PC-3 (cell line): ENCODE measurements at regions not wholly inside any gene's neighbourhood (a gene's known extent, or its start where the extent isn't known, plus 50 kb on each side); places are given as distances from the start of the nearest gene placed in this dataset.

Source experiments
- ATAC-seq: fragments of 200-7000 bp; cut with Tn5 transposase; 2 replicates; pipeline ENCODE4 v1.9.1; 2020; ENCODE audit warnings: mild to moderate bottlenecking, moderate library complexity
- BruUV-seq: library from RNA; stranded (reverse); fragments of 400-500 nt; replicated peaks from 2 replicates; lab custom pipeline; 2021; lab: Mats Ljungman, UMichigan
- CTCF ChIA-PET: fragments of 300-600 bp; sonication (Branson Sonifier 250); formaldehyde crosslinking; loops from one replicate; lab custom pipeline; 2022; ENCODE audit warnings: antibody characterized with exemption; lab: Charles Lee
- POLR2A ChIA-PET: fragments of 300-600 bp; sonication (Branson Sonifier 250); formaldehyde crosslinking; loops from one replicate; lab custom pipeline; 2022; ENCODE audit warnings: antibody characterized with exemption; ENCODE audit not compliant: unreplicated experiment; lab: Charles Lee
- DNase-seq: peaks from one replicate; pipeline ENCODE4 v3.0.0-alpha.2; 2015
- H2AFZ ChIP-seq: fragments of 300-600 bp; sonication (generic); 2 replicates; pipeline ENCODE4 v1.6.0; 2016; ENCODE audit warnings: antibody characterized with exemption, low read length
- H3F3A ChIP-seq: fragments of 300-600 bp; sonication (generic); one replicate; pipeline ENCODE4 v1.6.0; 2017; ENCODE audit warnings: antibody characterized with exemption, low read length, control low read depth, mild to moderate bottlenecking; ENCODE audit not compliant: unreplicated experiment
- H3K27ac ChIP-seq: fragments of 300-600 bp; sonication (generic); 2 replicates; pipeline ENCODE4 v1.5.1; 2016; ENCODE audit warnings: mild to moderate bottlenecking, low read length
- H3K27me3 ChIP-seq: fragments of 300-600 bp; sonication (generic); 2 replicates; pipeline ENCODE4 v1.6.1; 2016; ENCODE audit warnings: low read length, mixed read lengths
- H3K36me3 ChIP-seq: fragments of 300-600 bp; sonication (generic); 2 replicates; pipeline ENCODE4 v1.6.1; 2016; ENCODE audit warnings: low read depth, mixed run types, low read length, mixed read lengths
- H3K4me1 ChIP-seq: fragments of 300-600 bp; sonication (generic); 2 replicates; pipeline ENCODE4 v1.5.1; 2016; ENCODE audit warnings: low read length; ENCODE audit not compliant: insufficient read depth
- H3K4me2 ChIP-seq: fragments of 300-600 bp; sonication (generic); 2 replicates; pipeline ENCODE4 v1.6.0; 2016; ENCODE audit warnings: low read length
- H3K4me3 ChIP-seq: fragments of 300-600 bp; sonication (generic); 2 replicates; pipeline ENCODE4 v1.5.1; 2016; ENCODE audit warnings: mild to moderate bottlenecking, low read length, mixed read lengths
- H3K79me2 ChIP-seq: fragments of 300-600 bp; sonication (generic); 2 replicates; pipeline ENCODE4 v1.6.1; 2017; ENCODE audit warnings: low read length, mixed read lengths
- H3K9ac ChIP-seq: fragments of 300-600 bp; sonication (generic); 2 replicates; pipeline ENCODE4 v1.6.0; 2016; ENCODE audit warnings: mild to moderate bottlenecking, low read length
- H3K9me2 ChIP-seq: fragments of 300-600 bp; sonication (generic); replicated peaks from 2 replicates; pipeline ENCODE4 v1.6.1; 2016; ENCODE audit warnings: mixed run types, low read length, mixed read lengths
- H3K9me3 ChIP-seq: fragments of 300-600 bp; sonication (generic); 2 replicates; pipeline ENCODE4 v1.6.1; 2016; ENCODE audit warnings: low read length, mixed read lengths
- H4K20me1 ChIP-seq: fragments of 300-600 bp; sonication (generic); 2 replicates; pipeline ENCODE4 v1.6.1; 2016; ENCODE audit warnings: low read length, mixed read lengths
- CTCF ChIP-seq: fragments of 300-600 bp; sonication (generic); conservative IDR thresholded peaks from 2 replicates; pipeline ENCODE4 v1.5.1; 2017; ENCODE audit warnings: antibody characterized with exemption, low read depth, mild to moderate bottlenecking, low read length
- EZH2 ChIP-seq: fragments of 300-600 bp; sonication (generic); IDR thresholded peaks from one replicate; pipeline ENCODE4 v1.6.1; 2017; ENCODE audit warnings: antibody characterized with exemption, mild to moderate bottlenecking, low read length; ENCODE audit not compliant: unreplicated experiment
- EZH2phosphoT487 ChIP-seq: fragments of 300-600 bp; sonication (generic); IDR thresholded peaks from 2 replicates; pipeline ENCODE4 v1.6.1; 2018; ENCODE audit warnings: mild to moderate bottlenecking, antibody characterized with exemption, low read length, borderline replicate concordance
- intact Hi-C: fragments of 100-400 bp; cut with micrococcal nuclease; formaldehyde crosslinking; loops from 2 replicates; pipeline ENCODE4 v1.9.0; 2023

- H3K27me3 ChIP-seq, result no peaks in the 10 kb centered on the region
- TF ChIP-seq EZH2phosphoT487, result no peak
- TF ChIP-seq CTCF, result no peak
- no peak for TF ChIP-seq EZH2
- H4K20me1 ChIP-seq, result no peaks in the 10 kb centered on the region
- no peaks in the 10 kb centered on the region for H3K4me1 ChIP-seq
- no peak overlapping the region for H3K9ac ChIP-seq
- POLR2A ChIA-PET, result no interaction called here
- intact Hi-C loops, result no loop called here
- no TSS peak for BruUV-seq
- no peaks in the 10 kb centered on the region for H3K9me3 ChIP-seq
- no peak overlapping the region for H3K27ac ChIP-seq
- H3K79me2 ChIP-seq, result no peaks in the 10 kb centered on the region
- H3K4me2 ChIP-seq, result no peak overlapping the region
- H2AFZ ChIP-seq, result no peak overlapping the region
- no peaks in the 10 kb centered on the region for H3K9me2 ChIP-seq
- H3K4me3 ChIP-seq, result no peak overlapping the region
- no peaks in the 10 kb centered on the region for H3K36me3 ChIP-seq
- ATAC-seq (no peak), DNase-seq (no peak)
- no peaks in the 10 kb centered on the region for H3F3A ChIP-seq
- CTCF ChIA-PET, result no interaction called here
Measured at GRCh38 chrX:45900766-45901615, 644.2 kb downstream of the ZNF674 start.

DNA sequence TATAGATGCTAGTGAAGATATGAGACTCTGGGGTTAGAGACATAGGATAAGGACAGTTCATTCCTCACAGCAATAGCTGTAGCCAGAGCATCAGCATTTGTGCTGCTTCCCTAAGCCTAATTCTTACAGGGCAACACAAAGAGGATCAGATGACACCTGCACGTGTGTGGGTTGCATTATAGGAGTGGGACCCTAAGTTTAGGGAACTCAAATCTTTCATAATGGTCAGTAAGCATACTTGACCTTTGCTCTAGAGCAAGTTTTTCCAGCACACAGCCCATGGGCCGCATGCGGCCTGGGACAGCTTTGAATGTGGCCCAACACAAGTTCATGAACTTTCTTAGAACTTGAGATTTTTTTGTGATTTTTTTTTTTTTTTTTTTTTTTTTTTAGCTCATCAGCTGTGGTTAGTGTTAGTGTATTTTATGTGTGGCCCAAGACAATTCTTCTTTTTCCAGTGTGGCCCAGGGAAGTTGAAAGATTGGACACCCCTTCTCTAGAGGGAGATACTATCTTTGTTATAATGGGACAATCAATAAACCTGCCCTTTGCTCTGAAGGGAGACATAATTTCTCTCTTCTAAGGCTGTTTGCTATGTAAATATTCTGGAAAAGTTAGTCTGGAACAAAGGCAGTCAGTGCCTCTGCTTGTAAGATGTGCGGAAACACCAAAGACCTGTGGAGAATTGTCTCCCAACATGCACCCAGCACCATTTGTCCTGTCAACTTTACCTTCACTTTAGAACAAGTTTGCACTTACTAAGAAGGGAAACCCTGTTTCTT, 650.2 kb downstream of the ZNF674 start:
- BruUV-seq, result no TSS peak
- no peaks in the 10 kb centered on the region for H3F3A ChIP-seq

More for the DNA sequence above, 650.2 kb downstream of the ZNF674 start:
- ATAC-seq (no peak), DNase-seq (no peak)
- TF ChIP-seq CTCF, result no peak
- TF ChIP-seq EZH2, result no peak
- TF ChIP-seq EZH2phosphoT487, result no peak
- no peaks in the 10 kb centered on the region for H3K9me3 ChIP-seq
- H3K4me1 ChIP-seq, result no peaks in the 10 kb centered on the region
- H3K4me3 ChIP-seq, result no peak overlapping the region
- H3K9me2 ChIP-seq, result no peaks in the 10 kb centered on the region
- no peak overlapping the region for H3K27ac ChIP-seq
- no peak overlapping the region for H2AFZ ChIP-seq
- H3K27me3 ChIP-seq, result no peaks in the 10 kb centered on the region
- ChIA-PET POLR2A (no interaction called here), CTCF (interaction anchor here (0.6 kb wide), 1 partner anchor 70 kb away, joined by 3 read pairs; no protein-coding TSS in a partner anchor)
- H3K4me2 ChIP-seq, result no peak overlapping the region
- intact Hi-C loops, result no loop called here
- no peaks in the 10 kb centered on the region for H3K36me3 ChIP-seq
- no peaks in the 10 kb centered on the region for H4K20me1 ChIP-seq
- H3K9ac ChIP-seq, result no peak overlapping the region
- H3K79me2 ChIP-seq, result no peaks in the 10 kb centered on the region
